ENCODE measurements at regions not wholly inside any gene's neighbourhood (a gene's known extent, or its start where the extent isn't known, plus 50 kb on each side); places are given as distances from the start of the nearest gene placed in this dataset.
"Not testable (repeated sequence)": the region's sequence is repeated elsewhere in the genome, so short reads cannot be mapped to it uniquely, and the experiment has no call there.

DNA sequence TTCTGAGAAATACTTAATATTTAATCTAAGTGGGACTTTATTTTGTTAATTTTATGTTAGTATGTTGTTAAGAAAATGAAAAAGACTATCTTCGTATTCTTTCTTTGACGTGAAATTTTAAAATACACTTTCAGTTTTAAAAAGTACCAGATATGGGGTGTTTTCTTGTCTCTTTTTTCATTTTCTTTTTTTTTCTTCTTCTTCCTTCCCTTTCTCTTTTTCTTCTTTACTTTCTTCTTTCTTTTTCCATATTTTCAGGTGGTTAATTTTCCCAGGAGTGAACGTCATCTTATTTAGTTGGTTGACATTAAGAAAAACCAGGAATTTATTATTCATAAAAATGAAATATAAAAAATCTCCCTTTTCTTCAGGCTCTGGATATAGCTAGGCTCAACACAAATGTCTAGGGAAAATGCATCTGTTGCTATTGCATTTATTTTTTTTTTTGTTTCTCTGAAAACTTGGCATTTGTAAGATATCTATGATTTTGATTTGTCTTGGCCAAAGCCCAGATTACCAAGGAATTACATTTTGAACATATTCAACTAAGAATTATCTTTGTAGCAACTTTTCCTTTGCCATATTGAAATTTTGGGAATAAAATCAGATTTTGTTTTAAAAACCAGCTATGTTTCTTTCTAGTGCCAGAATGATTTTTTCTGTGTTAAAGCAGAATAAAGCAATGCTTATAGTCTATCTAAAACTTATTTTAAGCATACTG, 241.3 kb upstream of the FOXP2 start:
- H3K36me3 Mint-ChIP-seq: no peaks in the 10 kb centered on the region
- H3K27me3 Mint-ChIP-seq: no peaks in the 10 kb centered on the region
- no peaks in the 10 kb centered on the region for H3K4me1 Mint-ChIP-seq
- H3K9me3 Mint-ChIP-seq: peaks cover 3% of the 10 kb centered on the region
- no peak overlapping the region for H3K4me3 Mint-ChIP-seq
- no peak overlapping the region for H3K27ac Mint-ChIP-seq
- ATAC-seq: no peak

GRCh38 chr7:114169389-114169788, 245.2 kb upstream of the FOXP2 start:
- H3K4me3 Mint-ChIP-seq, H3K27me3 Mint-ChIP-seq, H3K9me3 Mint-ChIP-seq, H3K4me1 Mint-ChIP-seq, H3K36me3 Mint-ChIP-seq, ATAC-seq, H3K27ac Mint-ChIP-seq: not testable (repeated sequence)

- Mint-ChIP-seq H3K4me1 (no peaks in the 10 kb centered on the region), H3K27me3 (no peaks in the 10 kb centered on the region), H3K4me3 (no peak overlapping the region), H3K27ac (no peak overlapping the region), H3K9me3 (no peaks in the 10 kb centered on the region), H3K36me3 (no peaks in the 10 kb centered on the region)
- no peak for ATAC-seq
These were observed 242.1 kb upstream of the PPP1R3A start for GRCh38 chr7:114160925-114161324.

GRCh38 chr7:114158854-114159253, 240.0 kb upstream of the PPP1R3A start:
- Mint-ChIP-seq H3K27ac (no peak overlapping the region), H3K9me3 (no peaks in the 10 kb centered on the region), H3K4me1 (no peaks in the 10 kb centered on the region), H3K4me3 (no peak overlapping the region), H3K36me3 (no peaks in the 10 kb centered on the region), H3K27me3 (no peaks in the 10 kb centered on the region)
- no peak for ATAC-seq

DNA sequence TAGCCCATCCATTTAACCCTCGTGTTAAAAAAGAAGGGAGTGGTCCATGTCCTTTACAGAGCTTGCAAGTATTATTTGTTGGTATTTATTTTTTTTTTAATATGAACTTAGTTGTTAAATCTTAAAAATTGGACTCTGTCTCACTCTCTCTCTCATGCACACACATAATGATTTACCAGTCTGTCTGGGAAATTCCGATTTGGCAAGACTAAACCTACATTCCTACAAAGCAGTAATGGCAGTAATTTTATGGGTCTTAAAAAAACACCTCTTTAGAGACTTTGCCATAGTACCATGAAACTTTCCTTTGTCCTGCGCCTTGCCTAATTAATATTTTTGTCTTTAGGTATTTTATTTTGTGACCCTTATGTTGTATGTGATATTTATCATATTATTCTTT, 239.5 kb upstream of the PPP1R3A start:
- H3K4me1 Mint-ChIP-seq: no peaks in the 10 kb centered on the region
- H3K36me3 Mint-ChIP-seq: no peaks in the 10 kb centered on the region
- H3K27ac Mint-ChIP-seq: no peak overlapping the region
- H3K27me3 Mint-ChIP-seq: no peaks in the 10 kb centered on the region
- no peaks in the 10 kb centered on the region for H3K9me3 Mint-ChIP-seq
- no peak for ATAC-seq
- H3K4me3 Mint-ChIP-seq: no peak overlapping the region

DNA sequence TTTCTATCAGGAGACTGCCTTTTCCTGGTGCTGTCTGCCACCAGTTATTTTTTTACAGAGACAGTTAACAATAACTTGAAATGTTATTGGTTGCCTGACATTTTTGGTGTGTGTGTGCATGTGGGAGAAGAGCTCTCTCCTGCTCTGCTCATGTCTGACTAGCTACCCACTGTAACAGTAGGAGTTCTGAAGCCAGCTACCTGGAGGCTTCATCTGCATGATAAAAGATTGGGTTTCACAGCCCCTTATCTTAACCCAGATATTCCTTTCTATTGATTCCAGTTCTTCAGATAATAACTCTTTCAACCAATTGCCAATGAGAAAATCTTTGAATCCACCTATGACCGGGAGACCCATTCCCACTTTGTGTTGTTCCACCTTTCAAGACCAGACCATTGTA, 237.4 kb upstream of the PPP1R3A start:
- Mint-ChIP-seq H3K4me1 (no peaks in the 10 kb centered on the region), H3K9me3 (no peaks in the 10 kb centered on the region), H3K27ac (no peak overlapping the region), H3K27me3 (no peaks in the 10 kb centered on the region), H3K4me3 (no peak overlapping the region), H3K36me3 (no peaks in the 10 kb centered on the region)
- ATAC-seq: no peak

GRCh38 chr7:114155116-114156110, 236.6 kb upstream of the PPP1R3A start:
- Mint-ChIP-seq H3K27me3 (no peaks in the 10 kb centered on the region), H3K9me3 (no peaks in the 10 kb centered on the region), H3K36me3 (no peaks in the 10 kb centered on the region), H3K4me3 (no peak overlapping the region), H3K27ac (no peak overlapping the region), H3K4me1 (no peaks in the 10 kb centered on the region)
- ATAC-seq: no peak

DNA sequence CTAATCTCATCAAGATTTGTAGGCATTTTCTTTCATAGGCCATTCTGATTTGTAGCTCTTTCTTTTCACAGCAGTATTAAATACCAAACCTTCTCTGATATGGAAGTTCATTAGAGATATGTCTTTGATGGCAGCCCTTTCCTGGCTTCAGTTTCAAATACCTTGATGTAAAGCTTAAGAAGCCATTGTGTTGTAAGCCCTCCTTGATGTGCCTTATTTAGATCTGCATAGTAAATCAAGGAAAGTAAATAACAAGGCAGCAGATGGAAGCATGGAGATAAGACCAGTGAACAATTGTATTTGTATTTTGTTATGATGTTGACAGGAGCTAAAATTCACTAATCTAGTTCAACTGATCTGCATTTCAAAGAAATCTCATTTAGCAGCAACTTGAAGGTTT, 234.9 kb upstream of the PPP1R3A start:
- H3K4me3 Mint-ChIP-seq: no peak overlapping the region
- no peaks in the 10 kb centered on the region for H3K36me3 Mint-ChIP-seq
- H3K4me1 Mint-ChIP-seq: no peaks in the 10 kb centered on the region
- no peak for ATAC-seq
- H3K9me3 Mint-ChIP-seq: no peaks in the 10 kb centered on the region
- no peak overlapping the region for H3K27ac Mint-ChIP-seq
- H3K27me3 Mint-ChIP-seq: no peaks in the 10 kb centered on the region

- H3K27ac Mint-ChIP-seq: no peak overlapping the region
- H3K36me3 Mint-ChIP-seq: no peaks in the 10 kb centered on the region
- no peaks in the 10 kb centered on the region for H3K27me3 Mint-ChIP-seq
- no peaks in the 10 kb centered on the region for H3K9me3 Mint-ChIP-seq
- H3K4me1 Mint-ChIP-seq: no peaks in the 10 kb centered on the region
- no peak overlapping the region for H3K4me3 Mint-ChIP-seq
- ATAC-seq: no peak
These were observed 233.6 kb upstream of the PPP1R3A start for GRCh38 chr7:114152314-114152938.

DNA sequence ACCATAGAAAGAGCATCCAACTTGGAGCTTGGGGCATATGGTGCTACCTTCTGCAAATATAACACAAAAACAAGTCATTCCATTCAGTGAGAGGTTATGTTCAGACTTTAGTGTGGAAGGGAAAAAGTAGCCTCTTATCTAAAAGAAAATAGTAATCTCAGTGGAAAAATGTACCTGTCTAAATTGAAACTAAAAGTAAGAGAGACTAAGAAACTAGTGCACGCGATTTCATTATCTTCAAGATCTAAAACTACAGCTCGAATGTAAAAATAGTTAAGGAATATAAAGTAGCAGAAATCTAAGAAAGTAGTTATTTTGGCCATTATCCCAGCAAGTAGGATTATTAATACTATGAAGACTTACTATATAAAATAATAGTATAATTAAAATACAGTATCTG, 233.0 kb upstream of the PPP1R3A start:
- no peak for ATAC-seq
- Mint-ChIP-seq H3K4me1 (no peaks in the 10 kb centered on the region), H3K27ac (no peak overlapping the region), H3K36me3 (no peaks in the 10 kb centered on the region), H3K9me3 (no peaks in the 10 kb centered on the region), H3K27me3 (no peaks in the 10 kb centered on the region), H3K4me3 (no peak overlapping the region)

DNA sequence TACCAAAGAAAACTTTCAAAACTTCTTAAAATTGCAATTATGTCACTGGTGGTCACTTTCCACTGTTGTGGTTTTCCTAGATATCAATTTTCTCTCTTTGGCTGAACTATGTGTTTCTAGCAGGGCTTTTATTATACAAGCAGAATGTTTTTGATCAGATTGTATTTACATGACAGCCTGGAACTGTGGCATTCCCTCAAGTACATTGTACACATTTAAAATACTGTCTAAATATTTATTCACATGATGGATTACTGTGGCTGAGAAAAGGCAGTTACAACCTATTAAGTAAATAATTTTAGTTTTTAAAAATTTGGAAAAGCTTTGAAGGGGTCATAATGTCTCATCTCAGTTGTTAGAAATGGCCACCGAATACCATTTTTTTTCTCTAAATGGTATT, 231.9 kb upstream of the PPP1R3A start:
- Mint-ChIP-seq H3K9me3 (no peaks in the 10 kb centered on the region), H3K27me3 (peaks cover under 1% of the 10 kb centered on the region), H3K4me3 (no peak overlapping the region), H3K27ac (no peak overlapping the region), H3K4me1 (no peaks in the 10 kb centered on the region), H3K36me3 (no peaks in the 10 kb centered on the region)
- no peak for ATAC-seq

GRCh38 chr7:114148779-114149178, 230.0 kb upstream of the PPP1R3A start:
- Mint-ChIP-seq H3K27me3 (peaks cover 7% of the 10 kb centered on the region), H3K4me3 (no peak overlapping the region), H3K4me1 (no peaks in the 10 kb centered on the region), H3K9me3 (no peaks in the 10 kb centered on the region), H3K36me3 (no peaks in the 10 kb centered on the region), H3K27ac (no peak overlapping the region)
- no peak for ATAC-seq

- Mint-ChIP-seq H3K27me3 (peaks cover 7% of the 10 kb centered on the region), H3K27ac (no peak overlapping the region), H3K36me3 (no peaks in the 10 kb centered on the region), H3K4me3 (no peak overlapping the region), H3K9me3 (no peaks in the 10 kb centered on the region), H3K4me1 (no peaks in the 10 kb centered on the region)
- no peak for ATAC-seq
These were observed 222.6 kb upstream of the PPP1R3A start for GRCh38 chr7:114141415-114141814.

DNA sequence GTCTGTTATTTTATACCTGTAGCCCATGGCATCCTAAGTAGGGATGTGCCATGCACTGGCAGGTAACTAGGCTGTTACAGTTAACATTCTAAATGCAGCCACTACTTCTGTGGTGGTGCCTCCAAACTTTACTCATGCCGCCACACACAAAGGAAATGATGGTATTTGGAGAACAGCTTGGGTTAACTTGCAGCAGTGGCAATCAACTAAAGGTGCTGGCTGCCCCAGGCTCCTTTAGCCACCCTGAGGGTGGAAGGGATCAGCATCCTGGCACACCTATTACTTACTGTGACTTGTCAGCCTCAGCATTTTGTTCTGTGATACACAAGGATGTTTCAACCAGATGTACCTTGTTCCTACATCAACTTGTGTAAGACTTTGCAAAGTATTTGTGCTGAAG, 221.8 kb upstream of the PPP1R3A start:
- no peaks in the 10 kb centered on the region for H3K4me1 Mint-ChIP-seq
- H3K27ac Mint-ChIP-seq: no peak overlapping the region
- no peak overlapping the region for H3K4me3 Mint-ChIP-seq
- no peak for ATAC-seq
- H3K36me3 Mint-ChIP-seq: no peaks in the 10 kb centered on the region
- peaks cover 5% of the 10 kb centered on the region for H3K27me3 Mint-ChIP-seq
- H3K9me3 Mint-ChIP-seq: no peaks in the 10 kb centered on the region

DNA sequence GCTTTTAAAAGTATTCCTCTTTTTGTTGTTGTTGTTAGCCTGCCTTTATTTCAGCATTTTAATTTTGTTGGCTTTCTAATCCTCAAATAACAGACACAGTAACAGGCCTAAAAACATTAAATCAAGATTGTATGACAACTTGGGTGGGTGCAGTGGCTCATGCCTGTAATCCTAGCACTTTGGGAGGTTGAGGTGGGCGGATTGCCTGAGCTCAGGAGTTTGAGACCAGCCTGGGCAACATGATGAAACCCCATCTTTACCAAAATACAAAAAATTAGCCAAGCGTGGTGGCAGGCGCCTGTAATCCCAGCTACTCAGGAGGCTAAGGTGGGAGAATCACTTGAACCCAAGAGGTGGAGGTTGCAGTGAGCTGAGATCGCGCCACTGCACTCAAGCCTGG, 220.9 kb upstream of the PPP1R3A start:
- H3K4me1 Mint-ChIP-seq, H3K9me3 Mint-ChIP-seq, H3K27me3 Mint-ChIP-seq, ATAC-seq, H3K27ac Mint-ChIP-seq, H3K4me3 Mint-ChIP-seq, H3K36me3 Mint-ChIP-seq: not testable (repeated sequence)
